HepG2 (cell line): ENCODE measurements at regions not wholly inside any gene's neighbourhood (a gene's known extent, or its start where the extent isn't known, plus 50 kb on each side); places are given as distances from the start of the nearest gene placed in this dataset.

ENCODE experiments used
- ATAC-seq: fragments of 200-7000 bp; cut with Tn5 transposase; 3 replicates; pipeline ENCODE4 v1.9.1; 2020; ENCODE audit warnings: mild to moderate bottlenecking, moderate library complexity
- BruUV-seq: library from RNA; stranded (reverse); fragments of 400-500 nt; replicated peaks from 2 replicates; lab custom pipeline; 2021; lab: Mats Ljungman, UMichigan
- CTCF ChIA-PET: fragments of 300-600 bp; formaldehyde crosslinking; extraction: SDS; loops from one replicate; lab custom pipeline; 2021; ENCODE audit warnings: low total read pairs, inconsistent platforms, low intra/inter-chr PET ratio; lab: Yijun Ruan, JAX
- POLR2A ChIA-PET: fragments of 350-600 bp; sonication (Branson Sonifier 250); formaldehyde crosslinking; loops from one replicate; lab custom pipeline; 2020; ENCODE audit warnings: antibody characterized with exemption, inconsistent platforms; lab: Yijun Ruan, JAX
- DNase-seq: peaks from one replicate; pipeline ENCODE4 v3.0.0-alpha.2; 2015; ENCODE audit warnings: low spot score
- FAIRE-seq: peaks from 3 replicates; lab custom pipeline; 2011; peaks lifted over from hg19 to GRCh38; lab: Jason Lieb, UNC
- H2AFZ ChIP-seq: one replicate; pipeline ENCODE4 v1.6.1; 2011; ENCODE audit warnings: low read length, inconsistent platforms
- H3K27ac ChIP-seq: fragments of 300-600 bp; 3 replicates; pipeline ENCODE4 v1.8.0; 2011; ENCODE audit warnings: mixed run types, mild to moderate bottlenecking, mixed read lengths, low read length, inconsistent platforms; ENCODE audit not compliant: insufficient read depth; ENCODE audit errors: extremely low read length
- H3K27me3 ChIP-seq, 2 experiments: fragments of 200-600 bp in 1 of 2; 2 replicates in 1 of 2; 3 replicates in 1 of 2; pipeline versions ENCODE4 v1.6.0 to v1.8.0; 2011; ENCODE audit warnings: low read length in 2 of 2, mild to moderate bottlenecking in 2 of 2, moderate library complexity in 2 of 2, inconsistent platforms in 1 of 2; ENCODE audit not compliant: insufficient read depth in 2 of 2, control insufficient read depth in 1 of 2
- H3K36me3 ChIP-seq, 2 experiments: fragments of 200-600 bp in 1 of 2; replicated peaks in 1 of 2; 2 replicates in 1 of 2; 3 replicates in 1 of 2; pipeline versions ENCODE4 v1.5.1 to v1.8.0; 2011; ENCODE audit warnings: low read length in 2 of 2, inconsistent platforms in 1 of 2; ENCODE audit not compliant: insufficient read depth in 2 of 2, control insufficient read depth in 1 of 2
- H3K4me1 ChIP-seq: 2 replicates; pipeline ENCODE4 v1.5.1; 2012; ENCODE audit warnings: low read length, inconsistent platforms; ENCODE audit not compliant: insufficient read depth
- H3K4me2 ChIP-seq: 2 replicates; pipeline ENCODE4 v1.6.0; 2011; ENCODE audit warnings: low read depth, low read length, inconsistent platforms
- H3K4me3 ChIP-seq, 3 experiments: fragments of 200-600 bp in 1 of 3; sonication (generic), shearing (Covaris generic) in 1 of 3; replicated peaks in 1 of 3; 2 replicates each; pipeline ENCODE4 v1.5.1; 2011 to 2016; ENCODE audit warnings: low read length in 3 of 3, inconsistent platforms in 2 of 3, low read depth in 2 of 3, mild to moderate bottlenecking in 2 of 3, control low read depth in 1 of 3, mixed read lengths in 1 of 3; ENCODE audit not compliant: insufficient read depth in 1 of 3
- H3K79me2 ChIP-seq: one replicate; pipeline ENCODE4 v1.6.1; 2011; ENCODE audit warnings: low read length, inconsistent platforms; ENCODE audit not compliant: insufficient read depth
- H3K9ac ChIP-seq: 2 replicates; pipeline ENCODE4 v1.6.0; 2011; ENCODE audit warnings: mild to moderate bottlenecking, low read depth, low read length, inconsistent platforms; ENCODE audit not compliant: insufficient read depth
- H3K9me3 ChIP-seq: 2 replicates; pipeline ENCODE4 v1.5.1; 2012; ENCODE audit warnings: mild to moderate bottlenecking, low read length
- H4K20me1 ChIP-seq: 2 replicates; pipeline ENCODE4 v1.6.0; 2011; ENCODE audit warnings: inconsistent platforms, mild to moderate bottlenecking, low read length, moderate library complexity; ENCODE audit not compliant: insufficient read depth
- AGO2 ChIP-seq: fragments of 200-400 bp; formaldehyde crosslinking; optimal IDR thresholded peaks from 2 replicates; pipeline ENCODE3; 2017; ENCODE audit warnings: mild to moderate bottlenecking, low read depth, low read length, moderate library complexity
- BRCA1 ChIP-seq: sonication (generic); formaldehyde crosslinking; IDR thresholded peaks from 2 replicates; pipeline ENCODE4 v1.4.0; 2020; ENCODE audit warnings: missing genetic modification reagents
- CEBPB ChIP-seq: IDR thresholded peaks from 2 replicates; pipeline ENCODE4 v1.6.1; 2011; ENCODE audit warnings: low read depth, low read length, improper control_type of control experiment, borderline replicate concordance
- EZH2 ChIP-seq: conservative IDR thresholded peaks from 2 replicates; pipeline ENCODE4 v1.6.1; 2012; ENCODE audit warnings: mild to moderate bottlenecking, low read depth, low read length, moderate library complexity
- POLR2A ChIP-seq, 2 experiments: IDR thresholded peaks; 2 replicates each; pipeline ENCODE4 v1.6.1; 2011; ENCODE audit warnings: low read depth in 2 of 2, low read length in 2 of 2, mild to moderate bottlenecking in 1 of 2, moderate library complexity in 1 of 2; ENCODE audit not compliant: insufficient read depth in 1 of 2
- SOX13 ChIP-seq, 3 experiments: fragments of 450-650 bp in 1 of 3; sonication (generic) in 1 of 3; formaldehyde crosslinking in 1 of 3; IDR thresholded peaks in 2 of 3; conservative IDR thresholded peaks in 1 of 3; 2 replicates each; pipeline versions ENCODE4 v1.5.0 to v1.6.1; 2016 to 2020; ENCODE audit warnings: antibody characterized with exemption in 1 of 3, mild to moderate bottlenecking in 1 of 3, missing compliant biosample characterization in 1 of 3, missing genetic modification reagents in 1 of 3, moderate library complexity in 1 of 3
- ZSCAN31 ChIP-seq: sonication (generic); formaldehyde crosslinking; IDR thresholded peaks from 2 replicates; pipeline ENCODE4 v1.5.0; 2020; ENCODE audit warnings: low read depth, mild to moderate bottlenecking, missing genetic modification reagents
- WGBS: methylation state at CpG from one replicate; pipeline ENCODE4 v1.1.6; 2017; ENCODE audit warnings: low lambda C conversion rate; 5-methylcytosine and 5-hydroxymethylcytosine counted together
- in situ Hi-C: cut with HindIII; loops from 2 replicates; pipeline ENCODE4 v1.10.0; 2017; ENCODE audit warnings: low pct_unique_long_range_greater_than_20kb; ENCODE audit not compliant: extremely low pct_ligation_motif_present
- intact Hi-C: fragments of 100-400 bp; cut with micrococcal nuclease; formaldehyde crosslinking; loops from one replicate; pipeline ENCODE4 v1.10.0; 2022; ENCODE audit not compliant: unreplicated experiment

GRCh38 chr9:96058218-96058617 lies 182.7 kb downstream of the ERCC6L2 start:
- Histone ChIP-seq H3K27me3 (peaks cover 1 to 6% of the 10 kb centered on the region in 2 experiments; a peak in 1 of 5 replicates), H3K9ac (no peak overlapping the region), H4K20me1 (no peaks in the 10 kb centered on the region), H3K4me2 (no peak overlapping the region), H3K27ac (no peak overlapping the region), H3K4me3 (no peak overlapping the region), H3K4me1 (peaks cover 6% of the 10 kb centered on the region; the same call in 1 of the 2 replicates), H3K9me3 (no peaks in the 10 kb centered on the region), H3K36me3 (no peaks in the 10 kb centered on the region), H2AFZ (no peak overlapping the region), H3K79me2 (no peaks in the 10 kb centered on the region)
- POLR2A ChIA-PET: no interaction called here
- no TSS peak for BruUV-seq
- no peak for DNase-seq
- FAIRE-seq: no peak
- intact Hi-C loops (no loop called here), in situ Hi-C loops (no loop called here)
- CTCF ChIA-PET: no interaction called here
- ATAC-seq: no peak
- 26% methylated on average over 2 of the region's 2 CpGs for WGBS
- no peak for TF ChIP-seq AGO2
- no peak for TF ChIP-seq SOX13 (IDR thresholded peaks at IDR 0.05)
- TF ChIP-seq SOX13 (CRISPR knock-in tag; conservative IDR thresholded peaks at IDR 0.05 in 1 of 2, IDR thresholded peaks at IDR 0.05 in 1 of 2): no peak
- TF ChIP-seq EZH2: no peak

DNA sequence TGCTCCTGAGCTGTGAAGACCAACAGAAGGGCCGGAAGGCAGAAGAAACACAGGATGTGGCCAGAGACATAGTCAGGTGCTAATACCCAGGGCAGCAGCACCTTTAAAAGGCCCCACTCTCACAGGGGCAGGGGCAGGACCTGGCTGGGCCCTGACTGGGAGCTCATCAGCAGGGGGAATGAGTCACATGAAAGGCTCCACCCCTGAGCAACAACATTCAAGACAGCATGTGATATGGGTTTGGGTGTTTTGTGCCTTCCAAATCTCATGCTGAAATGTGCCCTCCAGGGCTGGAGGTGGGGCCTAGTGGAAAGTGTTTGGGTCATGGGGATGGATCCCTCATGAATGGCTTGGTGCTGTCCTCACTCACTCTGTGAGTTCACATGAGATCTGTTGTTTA lies 181.7 kb downstream of the ERCC6L2 start:
- no peak overlapping the region for H3K4me2 ChIP-seq
- H3K27me3 ChIP-seq: peaks cover 1 to 17% of the 10 kb centered on the region in 2 experiments; a peak in 1 of 5 replicates
- H4K20me1 ChIP-seq: no peaks in the 10 kb centered on the region
- in situ Hi-C loops: no loop called here
- no TSS peak for BruUV-seq
- H3K79me2 ChIP-seq: no peaks in the 10 kb centered on the region
- H3K9ac ChIP-seq: no peak overlapping the region
- TF ChIP-seq CEBPB (no peak), BRCA1 (CRISPR knock-in tag) (no peak), ZSCAN31 (CRISPR knock-in tag) (no peak), POLR2A (IDR thresholded peaks at IDR 0.05; ENCODE audit: insufficient read depth in 1 of 2, low read depth in 2 of 2, low read length in 2 of 2) (no peak)
- no peak for ATAC-seq
- FAIRE-seq: no peak
- no peak for DNase-seq
- no peak overlapping the region for H3K4me3 ChIP-seq
- ChIA-PET POLR2A (no interaction called here), CTCF (no interaction called here)
- no peak overlapping the region for H2AFZ ChIP-seq
- no CpG with 5 or more reads among the region's 1 CpG for WGBS
- H3K36me3 ChIP-seq: no peaks in the 10 kb centered on the region
- H3K27ac ChIP-seq: no peak overlapping the region
- peaks cover 6% of the 10 kb centered on the region; the same call in 1 of the 2 replicates for H3K4me1 ChIP-seq
- no peaks in the 10 kb centered on the region for H3K9me3 ChIP-seq
- intact Hi-C loops: no loop called here
